MM.1S (cell line): ENCODE measurements at regions not wholly inside any gene's neighbourhood (a gene's known extent, or its start where the extent isn't known, plus 50 kb on each side); places are given as distances from the start of the nearest gene placed in this dataset.

Source experiments
- EZH2 ChIP-seq: fragments of 300-600 bp; sonication (generic); optimal IDR thresholded peaks from 2 replicates; pipeline ENCODE3; 2017; ENCODE audit warnings: low read depth, mild to moderate bottlenecking, antibody characterized with exemption, low read length, mixed read lengths
- EZH2phosphoT487 ChIP-seq: fragments of 300-600 bp; sonication (generic); IDR thresholded peaks from 2 replicates; pipeline ENCODE4 v1.6.1; 2018; ENCODE audit warnings: antibody characterized with exemption, low read length
- TF ChIP-seq, protein P1 (sequence below): fragments of 300-600 bp; sonication (generic); IDR thresholded peaks from 2 replicates; pipeline ENCODE4 v1.5.1; 2016; ENCODE audit warnings: antibody characterized with exemption, low read length, mixed read lengths

DNA sequence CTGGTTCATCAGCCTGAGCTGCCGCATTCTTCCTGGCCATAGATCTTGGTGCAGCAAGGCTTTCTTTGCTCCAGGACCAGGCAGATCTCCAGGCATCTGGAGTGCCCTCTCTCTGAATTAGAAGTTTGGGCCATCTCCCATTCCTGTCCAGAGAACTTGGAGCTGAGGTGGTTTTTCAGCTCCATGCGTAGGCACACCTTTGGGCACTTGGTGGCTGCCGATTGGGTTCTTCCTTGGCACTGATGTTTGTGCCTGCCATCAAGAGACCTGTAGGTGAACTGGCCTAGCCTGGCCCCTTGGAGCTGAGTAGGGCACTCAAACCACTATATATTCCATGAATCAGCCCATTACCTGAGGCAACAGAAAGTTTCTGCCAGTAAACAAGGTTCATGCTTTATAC, 206.0 kb upstream of the PCDH17 start:
- TF ChIP-seq, protein P1, sequence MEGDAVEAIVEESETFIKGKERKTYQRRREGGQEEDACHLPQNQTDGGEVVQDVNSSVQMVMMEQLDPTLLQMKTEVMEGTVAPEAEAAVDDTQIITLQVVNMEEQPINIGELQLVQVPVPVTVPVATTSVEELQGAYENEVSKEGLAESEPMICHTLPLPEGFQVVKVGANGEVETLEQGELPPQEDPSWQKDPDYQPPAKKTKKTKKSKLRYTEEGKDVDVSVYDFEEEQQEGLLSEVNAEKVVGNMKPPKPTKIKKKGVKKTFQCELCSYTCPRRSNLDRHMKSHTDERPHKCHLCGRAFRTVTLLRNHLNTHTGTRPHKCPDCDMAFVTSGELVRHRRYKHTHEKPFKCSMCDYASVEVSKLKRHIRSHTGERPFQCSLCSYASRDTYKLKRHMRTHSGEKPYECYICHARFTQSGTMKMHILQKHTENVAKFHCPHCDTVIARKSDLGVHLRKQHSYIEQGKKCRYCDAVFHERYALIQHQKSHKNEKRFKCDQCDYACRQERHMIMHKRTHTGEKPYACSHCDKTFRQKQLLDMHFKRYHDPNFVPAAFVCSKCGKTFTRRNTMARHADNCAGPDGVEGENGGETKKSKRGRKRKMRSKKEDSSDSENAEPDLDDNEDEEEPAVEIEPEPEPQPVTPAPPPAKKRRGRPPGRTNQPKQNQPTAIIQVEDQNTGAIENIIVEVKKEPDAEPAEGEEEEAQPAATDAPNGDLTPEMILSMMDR: no peak
- TF ChIP-seq EZH2: no peak
- TF ChIP-seq EZH2phosphoT487: no peak
